Esophagus squamous epithelium (tissue), 5 donors: ENCODE measurements at regions not wholly inside any gene's neighbourhood (a gene's known extent, or its start where the extent isn't known, plus 50 kb on each side); places are given as distances from the start of the nearest gene placed in this dataset.
"Not testable (repeated sequence)": the region's sequence is repeated elsewhere in the genome, so short reads cannot be mapped to it uniquely, and the experiment has no call there.

Experiments
- DNase-seq: peaks from one replicate; lab custom pipeline; 2025; lab: John Stamatoyannopoulos, UW
- H3K27ac ChIP-seq, 4 donors: fragments of 200-600 bp; sonication (generic); one replicate each; pipeline ENCODE4 v1.5.1; 2016 to 2019; ENCODE audit warnings: mild to moderate bottlenecking in 1 of 4
- H3K27me3 ChIP-seq, 4 donors: fragments of 200-600 bp; sonication (generic); 1 replicate in 3 of 4; 2 replicates in 1 of 4; pipeline versions ENCODE4 v1.5.1 to v1.6.0; 2017 to 2021; ENCODE audit warnings: antibody characterized with exemption in 1 of 4
- H3K36me3 ChIP-seq, 3 donors: fragments of 200-600 bp; sonication (generic); one replicate each; pipeline ENCODE4 v1.5.1; 2016 to 2019
- H3K4me1 ChIP-seq, 3 donors: fragments of 200-600 bp; sonication (generic); one replicate each; pipeline ENCODE4 v1.5.1; 2017 to 2019
- H3K4me3 ChIP-seq, 4 donors: fragments of 200-600 bp; sonication (generic); 1 replicate in 3 of 4; 2 replicates in 1 of 4; pipeline ENCODE4 v1.5.1; 2016 to 2019; ENCODE audit warnings: mild to moderate bottlenecking in 2 of 4, moderate library complexity in 1 of 4
- H3K9me3 ChIP-seq, 3 donors: fragments of 200-600 bp; sonication (generic); one replicate each; pipeline ENCODE4 v1.5.1; 2016 to 2019
- POLR2A ChIP-seq, 4 donors: fragments of 450-650 bp; IDR thresholded peaks; one replicate each; pipeline ENCODE4 v1.6.1; 2017; ENCODE audit warnings: antibody characterized with exemption in 4 of 4, mild to moderate bottlenecking in 4 of 4, moderate library complexity in 3 of 4
- WGBS, 2 donors: methylation state at CpG; one replicate each; pipeline ENCODE4 v1.1.5; 2018; 5-methylcytosine and 5-hydroxymethylcytosine counted together
- intact Hi-C: fragments of 100-400 bp; cut with DNase I; formaldehyde crosslinking; loops from one replicate; pipeline ENCODE4 v1.15.0; 2022
- TF ChIP-seq, protein P1 (sequence below), 6 experiments: fragments of 450-650 bp in 4 of 6; fragments of 200-600 bp in 2 of 6; sonication (generic) in 2 of 6; IDR thresholded peaks; one replicate each; pipeline ENCODE4 v1.5.1; 2016 to 2019; ENCODE audit warnings: antibody characterized with exemption in 6 of 6, mild to moderate bottlenecking in 4 of 6, moderate library complexity in 4 of 6
- donor health status: DM: yes; HTN: yes; CAD: no.

DNA sequence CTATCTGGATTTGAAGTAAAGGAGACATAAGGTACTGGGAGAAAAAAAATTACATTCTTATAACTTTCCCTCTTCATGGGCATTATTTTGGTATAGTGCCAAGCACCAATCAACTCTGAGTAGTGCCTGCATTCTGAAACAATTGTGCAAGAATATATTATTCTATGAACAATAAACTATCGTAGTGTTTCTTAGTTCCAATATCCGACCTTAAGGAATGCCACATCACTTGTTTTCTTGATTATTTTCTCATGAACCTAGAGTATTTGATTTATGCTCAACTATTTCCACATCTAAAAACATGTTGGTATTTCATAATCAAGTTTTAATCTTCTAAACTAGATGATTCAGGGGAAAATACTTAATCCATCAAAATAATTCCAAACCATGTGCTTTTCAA, 294.4 kb upstream of the TBX18 start:
- no peak for DNase-seq
- H3K4me3 ChIP-seq, result no peak overlapping the region
- no peaks in the 10 kb centered on the region for H3K9me3 ChIP-seq
- no peak for TF ChIP-seq POLR2A (IDR thresholded peaks at IDR 0.05)
- TF ChIP-seq, protein P1, sequence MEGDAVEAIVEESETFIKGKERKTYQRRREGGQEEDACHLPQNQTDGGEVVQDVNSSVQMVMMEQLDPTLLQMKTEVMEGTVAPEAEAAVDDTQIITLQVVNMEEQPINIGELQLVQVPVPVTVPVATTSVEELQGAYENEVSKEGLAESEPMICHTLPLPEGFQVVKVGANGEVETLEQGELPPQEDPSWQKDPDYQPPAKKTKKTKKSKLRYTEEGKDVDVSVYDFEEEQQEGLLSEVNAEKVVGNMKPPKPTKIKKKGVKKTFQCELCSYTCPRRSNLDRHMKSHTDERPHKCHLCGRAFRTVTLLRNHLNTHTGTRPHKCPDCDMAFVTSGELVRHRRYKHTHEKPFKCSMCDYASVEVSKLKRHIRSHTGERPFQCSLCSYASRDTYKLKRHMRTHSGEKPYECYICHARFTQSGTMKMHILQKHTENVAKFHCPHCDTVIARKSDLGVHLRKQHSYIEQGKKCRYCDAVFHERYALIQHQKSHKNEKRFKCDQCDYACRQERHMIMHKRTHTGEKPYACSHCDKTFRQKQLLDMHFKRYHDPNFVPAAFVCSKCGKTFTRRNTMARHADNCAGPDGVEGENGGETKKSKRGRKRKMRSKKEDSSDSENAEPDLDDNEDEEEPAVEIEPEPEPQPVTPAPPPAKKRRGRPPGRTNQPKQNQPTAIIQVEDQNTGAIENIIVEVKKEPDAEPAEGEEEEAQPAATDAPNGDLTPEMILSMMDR (IDR thresholded peaks at IDR 0.05), result no peak
- H3K36me3 ChIP-seq, result no peaks in the 10 kb centered on the region
- 29 to 38% methylated on average over 2 of the region's 2 CpGs for WGBS, 2 donors
- no peaks in the 10 kb centered on the region for H3K27me3 ChIP-seq
- intact Hi-C loops, result no loop called here
- H3K27ac ChIP-seq, result no peak overlapping the region
- no peaks in the 10 kb centered on the region for H3K4me1 ChIP-seq

DNA sequence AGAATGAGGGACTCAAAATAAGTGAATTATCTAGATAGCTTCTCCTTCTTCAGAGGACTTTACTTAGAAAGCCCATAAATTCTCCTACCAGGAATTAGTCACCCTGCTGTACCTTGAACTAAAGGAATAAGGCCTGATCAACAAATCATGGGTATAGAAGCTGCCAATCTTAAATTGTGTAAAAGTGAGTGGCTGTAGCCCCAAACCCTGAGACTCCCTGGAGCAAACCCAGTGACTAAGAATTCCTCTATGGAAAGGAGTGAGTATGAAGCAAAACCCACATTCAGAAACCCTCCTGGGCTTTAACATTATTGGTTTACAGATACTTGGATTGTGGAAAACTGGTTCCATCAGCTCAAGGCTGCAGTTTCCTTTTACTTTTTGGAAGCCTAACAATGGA, 285.8 kb upstream of the TBX18 start:
- H3K4me1 ChIP-seq, result no peaks in the 10 kb centered on the region
- no peak for TF ChIP-seq POLR2A (IDR thresholded peaks at IDR 0.05)
- TF ChIP-seq, protein P1 (IDR thresholded peaks at IDR 0.05), result no peak
- DNase-seq, result no peak
- no peak overlapping the region for H3K27ac ChIP-seq
- intact Hi-C loops, result no loop called here
- H3K4me3 ChIP-seq, result no peak overlapping the region
- H3K36me3 ChIP-seq, result no peaks in the 10 kb centered on the region
- no peaks in the 10 kb centered on the region for H3K27me3 ChIP-seq
- H3K9me3 ChIP-seq, result no peaks in the 10 kb centered on the region

DNA sequence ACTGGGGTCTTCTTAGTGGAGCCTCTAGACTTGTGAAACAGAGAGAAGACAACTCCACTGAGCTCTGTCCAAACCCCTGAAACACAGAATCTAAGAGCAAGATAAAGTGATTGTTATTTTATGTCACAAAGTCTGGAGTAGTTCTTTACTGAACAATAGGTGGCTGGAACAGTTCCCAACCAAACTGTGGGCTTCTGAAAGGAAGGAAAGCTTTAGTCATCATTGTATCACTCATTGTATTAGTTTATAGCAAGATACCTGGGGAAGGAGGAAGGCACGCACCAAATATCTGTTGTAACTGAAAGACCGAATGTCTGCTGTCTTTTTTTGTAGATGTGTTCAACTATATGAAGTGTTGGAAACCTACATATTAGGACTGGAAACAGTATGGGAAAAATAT, 284.9 kb upstream of the TBX18 start:
- Histone ChIP-seq H3K27ac (no peak overlapping the region), H3K27me3 (no peaks in the 10 kb centered on the region), H3K4me3 (no peak overlapping the region), H3K9me3 (no peaks in the 10 kb centered on the region), H3K4me1 (no peaks in the 10 kb centered on the region), H3K36me3 (no peaks in the 10 kb centered on the region)
- intact Hi-C loops, result no loop called here
- DNase-seq, result no peak
- no peak for TF ChIP-seq POLR2A (IDR thresholded peaks at IDR 0.05)
- TF ChIP-seq, protein P1 (IDR thresholded peaks at IDR 0.05), result no peak
- 84 to 94% methylated on average over 2 of the region's 2 CpGs for WGBS, 2 donors

DNA sequence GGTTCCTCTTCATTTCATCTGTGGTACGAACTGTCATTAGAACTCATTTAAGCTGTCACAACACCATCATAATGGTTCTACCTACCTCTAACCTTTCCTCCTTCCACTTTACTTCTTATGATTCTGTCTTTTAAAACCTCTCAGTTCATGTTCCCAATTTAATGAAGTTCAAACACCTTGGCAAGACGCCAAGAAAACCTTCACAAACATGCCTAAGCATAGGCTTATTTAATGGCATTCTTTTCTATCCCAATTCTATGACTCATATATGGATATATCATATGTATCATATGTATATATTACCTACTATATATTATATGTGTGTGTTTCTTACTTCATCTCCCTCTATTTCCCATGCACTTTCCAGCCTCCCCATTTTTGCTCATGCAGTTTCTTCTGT, 283.4 kb upstream of the TBX18 start:
- Histone ChIP-seq H3K27me3 (no peaks in the 10 kb centered on the region), H3K4me3 (no peak overlapping the region), H3K9me3 (no peaks in the 10 kb centered on the region), H3K27ac (no peak overlapping the region), H3K36me3 (no peaks in the 10 kb centered on the region), H3K4me1 (no peaks in the 10 kb centered on the region)
- no peak for DNase-seq
- TF ChIP-seq POLR2A (IDR thresholded peaks at IDR 0.05), result no peak
- TF ChIP-seq, protein P1 (IDR thresholded peaks at IDR 0.05), result no peak
- 52% methylated on average over 2 of the region's 2 CpGs for WGBS, 2 donors
- intact Hi-C loops, result no loop called here

DNA sequence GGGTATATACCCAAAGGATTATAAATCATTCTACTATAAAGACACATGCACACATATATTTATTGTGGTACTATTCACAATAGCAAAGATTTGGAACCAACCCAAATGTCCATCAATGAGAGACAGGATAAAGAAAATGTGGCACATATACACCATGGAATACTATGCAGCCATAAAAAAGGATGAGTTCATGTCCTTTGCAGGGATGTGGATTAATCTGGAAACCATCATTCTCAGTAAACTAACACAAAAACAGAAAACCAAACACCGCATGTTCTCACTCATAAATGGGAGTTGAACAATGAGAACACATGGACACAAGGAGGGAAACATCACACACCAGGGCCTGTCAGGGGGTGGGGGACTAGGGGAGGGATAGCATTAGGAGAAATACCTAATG, 281.4 kb upstream of the TBX18 start:
- 64 to 95% methylated on average over 1 of the region's 1 CpG for WGBS, 2 donors
- H3K36me3 ChIP-seq, H3K27me3 ChIP-seq, H3K9me3 ChIP-seq, H3K4me1 ChIP-seq, H3K4me3 ChIP-seq, intact Hi-C loops, DNase-seq, H3K27ac ChIP-seq: not testable (repeated sequence)

DNA sequence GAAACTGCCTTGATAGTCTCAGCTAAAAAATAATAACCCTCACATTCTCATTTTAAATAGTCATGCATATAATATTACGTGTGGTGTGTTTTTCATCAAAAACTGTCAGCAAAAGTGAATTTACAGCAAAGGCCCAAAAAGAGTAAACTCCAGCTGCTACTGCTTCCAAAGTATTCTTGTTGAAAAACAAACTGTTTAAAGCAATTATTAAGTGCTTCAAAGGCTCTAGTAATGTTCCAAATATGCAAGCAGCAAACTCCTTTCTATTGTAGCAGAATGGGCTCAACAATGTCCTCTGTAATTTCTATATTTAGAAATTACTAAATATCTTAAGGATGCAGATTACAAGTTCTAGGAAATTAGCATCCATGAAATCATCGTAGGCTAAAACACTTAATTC, 280.0 kb upstream of the TBX18 start:
- no peak overlapping the region for H3K27ac ChIP-seq
- no peaks in the 10 kb centered on the region for H3K27me3 ChIP-seq
- H3K36me3 ChIP-seq, result no peaks in the 10 kb centered on the region
- no peak for TF ChIP-seq POLR2A (IDR thresholded peaks at IDR 0.05)
- TF ChIP-seq, protein P1 (IDR thresholded peaks at IDR 0.05), result no peak
- no peak for DNase-seq
- H3K4me3 ChIP-seq, result no peak overlapping the region
- intact Hi-C loops, result no loop called here
- no peaks in the 10 kb centered on the region for H3K9me3 ChIP-seq
- WGBS, 2 donors, result 46 to 56% methylated on average over 2 of the region's 2 CpGs
- H3K4me1 ChIP-seq, result no peaks in the 10 kb centered on the region
